ENCODE measurements at regions not wholly inside any gene's neighbourhood (a gene's known extent, or its start where the extent isn't known, plus 50 kb on each side); places are given as distances from the start of the nearest gene placed in this dataset.

- no peak overlapping the region for H2AFZ ChIP-seq (ENCODE audit: low read length)
- no peak for DNase-seq (ENCODE audit: low spot score)
- ChIA-PET POLR2A (no interaction called here), CTCF (ENCODE audit: low intra/inter-chr PET ratio, low total read pairs) (no interaction called here)
- in situ Hi-C loops (cut with HindIII; ENCODE audit: extremely low pct_ligation_motif_present, low pct_unique_long_range_greater_than_20kb) = no loop called here
- H3K9ac ChIP-seq (ENCODE audit: insufficient read depth, low read depth, low read length) = no peak overlapping the region
- intact Hi-C loops (cut with micrococcal nuclease; ENCODE audit: unreplicated experiment) = no loop called here
- no peak overlapping the region for H3K4me3 ChIP-seq (replicated peaks in 1 of 3; ENCODE audit: insufficient read depth in 1 of 3, low read depth in 2 of 3, low read length in 3 of 3)
- no peaks in the 10 kb centered on the region for H4K20me1 ChIP-seq (ENCODE audit: insufficient read depth, low read length)
- BruUV-seq (replicated peaks) = no TSS peak
- H3K36me3 ChIP-seq (replicated peaks in 1 of 2; ENCODE audit: control insufficient read depth in 1 of 2, insufficient read depth in 2 of 2, low read length in 2 of 2) = no peaks in the 10 kb centered on the region
- H3K27me3 ChIP-seq (ENCODE audit: control insufficient read depth in 1 of 2, insufficient read depth in 2 of 2, low read length in 2 of 2) = no peaks in the 10 kb centered on the region
- FAIRE-seq = no peak
- no peak overlapping the region for H3K27ac ChIP-seq (ENCODE audit: extremely low read length, insufficient read depth, low read length)
- H3K4me2 ChIP-seq (ENCODE audit: low read depth, low read length) = no peak overlapping the region
- no peaks in the 10 kb centered on the region for H3K4me1 ChIP-seq (ENCODE audit: insufficient read depth, low read length)
- no peak for ATAC-seq
- H3K79me2 ChIP-seq (ENCODE audit: insufficient read depth, low read length) = no peaks in the 10 kb centered on the region
- peaks cover 43% of the 10 kb centered on the region for H3K9me3 ChIP-seq (ENCODE audit: low read length)
- TF ChIP-seq FOSL2 (CRISPR knock-in tag; IDR thresholded peaks at IDR 0.05) (no peak), RORA (CRISPR knock-in tag; IDR thresholded peaks at IDR 0.05) (no peak), GMEB1 (CRISPR knock-in tag; IDR thresholded peaks at IDR 0.05; ENCODE audit: borderline replicate concordance) (no peak), ZNF749 (CRISPR knock-in tag; IDR thresholded peaks at IDR 0.05; ENCODE audit: borderline replicate concordance) (no peak), RBM22 (optimal IDR thresholded peaks at IDR 0.05; ENCODE audit: low read length) (no peak), ZSCAN5A (CRISPR knock-in tag; IDR thresholded peaks at IDR 0.05; ENCODE audit: borderline replicate concordance) (no peak), IRX3 (CRISPR knock-in tag; IDR thresholded peaks at IDR 0.05; ENCODE audit: borderline replicate concordance, low read depth) (no peak), ZNF383 (CRISPR knock-in tag; IDR thresholded peaks at IDR 0.05; ENCODE audit: borderline replicate concordance) (no peak), EEA1 (CRISPR knock-in tag; IDR thresholded peaks at IDR 0.05; ENCODE audit: borderline replicate concordance) (no peak), PHF5A (CRISPR knock-in tag; IDR thresholded peaks at IDR 0.05; ENCODE audit: low read depth, unreplicated experiment) (no peak), ZNF101 (CRISPR knock-in tag; IDR thresholded peaks at IDR 0.05; ENCODE audit: borderline replicate concordance, low read depth) (no peak), THAP9 (CRISPR knock-in tag; IDR thresholded peaks at IDR 0.05; ENCODE audit: borderline replicate concordance) (no peak), ZNF687 (CRISPR knock-in tag; IDR thresholded peaks at IDR 0.05) (no peak), HOXA3 (CRISPR knock-in tag; IDR thresholded peaks at IDR 0.05) (no peak), MAFK (conservative IDR thresholded peaks at IDR 0.05 in 1 of 2, IDR thresholded peaks at IDR 0.05 in 1 of 2; ENCODE audit: low read length in 2 of 2) (no peak)
Observed at GRCh38 chr6:78340755-78341154, 526.6 kb upstream of the IRAK1BP1 start.
